IPS DF 6.9 (cell line): ENCODE measurements at regions not wholly inside any gene's neighbourhood (a gene's known extent, or its start where the extent isn't known, plus 50 kb on each side); places are given as distances from the start of the nearest gene placed in this dataset.

Experiments used
- DNase-seq: peaks from one replicate; pipeline ENCODE4 v3.0.0-alpha.2; 2013; ENCODE audit warnings: low read depth, low spot score
- H3K27ac ChIP-seq: one replicate; pipeline ENCODE4 v1.5.1; 2013; ENCODE audit warnings: low read length, control low read depth
- H3K27me3 ChIP-seq: 2 replicates; pipeline ENCODE4 v1.6.1; 2013; ENCODE audit warnings: mild to moderate bottlenecking, low read length; ENCODE audit not compliant: control insufficient read depth, insufficient read depth
- H3K36me3 ChIP-seq: 2 replicates; pipeline ENCODE4 v1.6.1; 2013; ENCODE audit warnings: low read length; ENCODE audit not compliant: control insufficient read depth, insufficient read depth
- H3K4me1 ChIP-seq: 2 replicates; pipeline ENCODE4 v1.6.1; 2013; ENCODE audit warnings: low read length; ENCODE audit not compliant: control insufficient read depth, insufficient read depth
- H3K4me3 ChIP-seq: 2 replicates; pipeline ENCODE4 v1.5.1; 2013; ENCODE audit warnings: mild to moderate bottlenecking, low read length
- H3K9me3 ChIP-seq: 2 replicates; pipeline ENCODE4 v1.6.1; 2013; ENCODE audit warnings: low read length, inconsistent platforms; ENCODE audit not compliant: control insufficient read depth, insufficient read depth
- WGBS: extraction: QIAGEN DNeasy Blood & Tissue Kit; methylation state at CpG from one replicate; pipeline ENCODE4 v1.1.7; 2013; ENCODE audit warnings: mixed read lengths, missing lambda C conversion rate; ENCODE audit not compliant: insufficient read length, insufficient coverage; 5-methylcytosine and 5-hydroxymethylcytosine counted together

DNA sequence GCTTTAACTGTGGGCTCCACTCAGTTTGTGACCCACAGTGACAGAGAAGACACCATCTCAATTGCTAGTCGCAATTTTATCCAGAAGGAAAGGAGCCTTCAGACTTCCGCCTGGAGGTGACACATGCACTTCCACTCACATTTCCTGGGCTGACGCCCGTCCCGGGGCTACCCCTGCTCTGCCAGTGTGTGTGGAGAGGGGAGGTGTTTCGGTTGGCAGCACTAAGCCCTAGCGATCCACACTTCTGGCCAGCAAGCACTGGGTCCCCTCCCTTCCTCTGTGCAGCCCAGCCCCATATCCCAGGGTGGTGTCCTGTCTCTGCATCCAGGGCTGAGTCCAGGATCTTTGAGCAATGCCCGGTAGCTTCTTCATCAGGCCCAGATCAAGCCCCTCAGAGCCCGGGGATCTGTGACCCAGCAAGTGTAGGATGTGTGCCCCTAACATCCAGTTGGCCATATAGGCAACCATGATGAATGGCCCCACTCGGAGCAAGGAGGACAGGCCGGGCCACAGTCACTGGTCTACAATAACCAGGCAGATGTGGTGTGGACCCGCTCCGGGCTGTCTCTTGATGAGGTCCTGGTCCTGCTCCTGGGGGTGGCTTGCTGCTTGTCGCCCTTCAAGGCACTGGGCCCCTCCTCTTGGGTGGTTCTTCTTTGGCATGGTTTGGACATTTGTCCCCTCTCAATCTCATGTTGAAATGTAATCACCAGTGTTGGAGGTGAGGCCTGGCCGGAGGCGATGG is 141.9 kb upstream of the SPACA7 start:
- H3K36me3 ChIP-seq: no peaks in the 10 kb centered on the region

DNA sequence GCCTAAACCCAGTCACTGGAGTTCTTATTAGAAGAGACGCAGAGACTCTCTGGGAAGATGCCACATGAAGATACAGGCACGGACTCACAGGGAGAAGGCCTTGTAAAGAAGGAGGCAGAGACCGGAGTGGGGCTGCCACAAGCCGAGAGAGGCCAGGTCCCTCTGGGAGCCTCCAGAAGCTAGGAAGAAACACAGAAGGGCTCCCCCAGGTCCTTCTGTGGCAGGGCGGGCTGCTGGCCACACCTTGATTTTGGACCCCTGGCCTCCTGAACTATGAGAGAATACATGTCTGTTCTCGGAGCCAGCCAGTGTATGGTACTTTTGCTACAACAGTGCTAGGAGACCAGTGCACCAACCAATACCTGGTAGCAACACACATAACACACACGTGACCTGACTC is 140.1 kb upstream of the SPACA7 start:
- WGBS: no CpG with 5 or more reads among the region's 7 CpGs
- Histone ChIP-seq H3K27me3 (no peaks in the 10 kb centered on the region), H3K4me1 (peaks cover 1% of the 10 kb centered on the region; the same call in 1 of the 2 replicates), H3K4me3 (no peak overlapping the region), H3K9me3 (peaks cover 5% of the 10 kb centered on the region), H3K27ac (no peak overlapping the region), H3K36me3 (no peaks in the 10 kb centered on the region)
- DNase-seq: no peak

More for the DNA sequence above, 141.9 kb upstream of the SPACA7 start:
- Histone ChIP-seq H3K4me3 (no peak overlapping the region), H3K9me3 (peaks cover 5% of the 10 kb centered on the region), H3K4me1 (peaks cover 1% of the 10 kb centered on the region; the same call in 1 of the 2 replicates), H3K27ac (no peak overlapping the region), H3K27me3 (no peaks in the 10 kb centered on the region)
- DNase-seq: no peak
- no CpG with 5 or more reads among the region's 16 CpGs for WGBS

DNA sequence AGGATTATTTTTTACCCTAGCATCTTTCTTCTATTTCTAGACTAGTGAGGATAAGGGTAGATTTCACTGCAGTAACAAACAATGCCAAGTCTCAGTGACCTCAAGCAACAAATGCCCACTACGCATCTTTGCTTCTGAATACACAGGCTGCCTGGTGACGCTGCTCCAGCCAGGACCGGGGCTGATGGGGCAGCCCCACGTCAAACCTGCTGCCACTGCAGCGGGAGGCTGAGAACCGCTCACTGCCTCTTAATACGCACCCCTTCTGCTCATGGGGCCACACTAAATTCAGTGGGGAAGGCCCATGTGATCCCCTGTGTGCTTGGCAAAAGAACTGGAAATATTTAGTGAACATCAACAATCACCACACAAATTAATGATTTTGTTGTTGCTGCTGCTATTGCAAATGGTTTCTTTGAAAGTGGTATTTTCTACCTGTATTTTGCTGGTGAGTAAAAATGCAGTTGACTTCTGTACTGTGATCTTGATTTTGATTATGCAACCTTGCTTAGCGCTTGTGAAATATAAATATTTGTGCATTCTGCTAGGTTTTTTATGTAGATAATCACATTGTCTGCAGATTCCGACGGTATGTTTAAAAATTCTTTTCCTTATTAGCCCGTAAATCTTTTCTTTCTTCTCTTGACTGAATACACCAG is 139.5 kb upstream of the SPACA7 start:
- DNase-seq: no peak
- Histone ChIP-seq H3K27me3 (no peaks in the 10 kb centered on the region), H3K4me1 (peaks cover 1% of the 10 kb centered on the region; the same call in 1 of the 2 replicates), H3K9me3 (peaks cover 5% of the 10 kb centered on the region), H3K36me3 (no peaks in the 10 kb centered on the region), H3K4me3 (no peak overlapping the region), H3K27ac (no peak overlapping the region)
- no CpG with 5 or more reads among the region's 11 CpGs for WGBS

DNA sequence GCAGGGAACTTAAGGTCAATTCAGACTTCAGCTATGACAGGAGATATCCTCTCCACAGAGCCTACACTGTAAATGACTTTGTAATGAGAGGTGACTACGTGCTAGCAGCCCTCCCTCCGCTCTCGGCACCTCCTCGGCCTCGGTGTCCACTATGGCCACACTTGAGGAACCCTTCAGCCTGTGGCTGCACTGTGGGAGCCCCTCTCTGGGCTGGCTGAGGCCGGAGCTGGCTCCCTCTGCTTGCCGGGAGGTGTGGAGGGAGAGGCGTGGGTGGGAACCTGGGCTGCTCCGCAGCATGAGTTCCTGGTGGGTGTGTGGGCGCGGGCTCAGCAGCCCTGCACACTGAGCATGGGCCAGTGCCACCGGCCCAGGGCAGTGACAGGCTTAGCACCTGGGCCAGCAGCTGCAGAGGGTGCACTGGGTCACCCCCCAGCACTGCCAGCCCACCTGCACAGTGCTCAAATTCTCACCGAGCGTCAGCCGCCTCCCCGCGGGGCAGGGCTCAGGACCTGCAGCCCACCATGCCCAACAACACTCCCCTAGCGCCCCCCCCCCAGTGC is 137.6 kb upstream of the SPACA7 start:
- Histone ChIP-seq H3K9me3 (peaks cover 5% of the 10 kb centered on the region), H3K4me3 (no peak overlapping the region), H3K4me1 (no peaks in the 10 kb centered on the region), H3K27me3 (no peaks in the 10 kb centered on the region), H3K27ac (no peak overlapping the region), H3K36me3 (no peaks in the 10 kb centered on the region)
- DNase-seq: no peak
- WGBS: no CpG with 5 or more reads among the region's 18 CpGs

DNA sequence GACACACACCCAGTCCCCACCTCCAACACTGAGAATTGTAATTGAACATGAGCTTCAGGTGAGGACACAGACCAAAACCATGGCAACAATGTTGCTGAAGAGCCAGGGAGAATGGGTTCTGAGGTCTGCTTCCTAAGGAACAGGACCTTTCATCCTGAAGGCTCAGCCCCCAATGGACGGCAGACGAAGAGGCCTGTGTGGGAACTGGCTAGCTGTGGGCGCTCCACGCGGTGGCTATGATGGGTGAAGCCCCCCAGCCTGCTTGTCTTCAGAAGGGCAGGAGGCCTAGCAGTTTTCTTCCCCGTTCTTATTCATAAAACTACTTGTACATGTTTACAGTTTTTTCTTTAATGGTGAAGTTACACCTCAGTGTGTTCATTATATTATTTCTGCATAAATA is 136.1 kb upstream of the SPACA7 start:
- Histone ChIP-seq H3K36me3 (no peaks in the 10 kb centered on the region), H3K27me3 (no peaks in the 10 kb centered on the region)

DNA sequence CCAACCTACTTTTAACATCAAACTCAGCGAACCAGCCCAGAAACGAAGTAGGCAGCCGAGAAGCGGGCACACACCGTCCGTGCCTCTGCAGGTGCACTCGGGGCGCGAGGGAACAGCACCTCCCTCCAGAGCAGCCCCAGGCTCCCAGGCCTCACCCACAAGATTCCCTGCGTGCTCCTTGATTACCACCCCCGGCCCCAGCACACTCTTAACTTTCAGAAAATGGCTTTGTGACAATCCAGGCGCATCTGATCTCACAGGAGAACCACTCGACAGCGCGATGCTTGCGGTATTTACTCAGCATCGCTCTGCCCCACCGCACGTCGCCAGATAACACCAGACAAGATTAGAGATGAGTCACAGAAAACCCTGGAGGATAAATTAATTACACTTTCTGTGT is 134.9 kb upstream of the SPACA7 start:
- no peak overlapping the region for H3K4me3 ChIP-seq
- DNase-seq: no peak
- H3K27ac ChIP-seq: no peak overlapping the region
- H3K36me3 ChIP-seq: no peaks in the 10 kb centered on the region
- H3K9me3 ChIP-seq: peaks cover 5% of the 10 kb centered on the region
- WGBS: no CpG with 5 or more reads among the region's 20 CpGs
- no peaks in the 10 kb centered on the region; the same call in 1 of the 2 replicates for H3K4me1 ChIP-seq
- no peaks in the 10 kb centered on the region for H3K27me3 ChIP-seq

More for the DNA sequence above, 136.1 kb upstream of the SPACA7 start:
- no peaks in the 10 kb centered on the region; the same call in 1 of the 2 replicates for H3K4me1 ChIP-seq
- no peak for DNase-seq
- H3K9me3 ChIP-seq: peaks cover 5% of the 10 kb centered on the region
- H3K4me3 ChIP-seq: no peak overlapping the region
- no peak overlapping the region for H3K27ac ChIP-seq
- no CpG with 5 or more reads among the region's 6 CpGs for WGBS

DNA sequence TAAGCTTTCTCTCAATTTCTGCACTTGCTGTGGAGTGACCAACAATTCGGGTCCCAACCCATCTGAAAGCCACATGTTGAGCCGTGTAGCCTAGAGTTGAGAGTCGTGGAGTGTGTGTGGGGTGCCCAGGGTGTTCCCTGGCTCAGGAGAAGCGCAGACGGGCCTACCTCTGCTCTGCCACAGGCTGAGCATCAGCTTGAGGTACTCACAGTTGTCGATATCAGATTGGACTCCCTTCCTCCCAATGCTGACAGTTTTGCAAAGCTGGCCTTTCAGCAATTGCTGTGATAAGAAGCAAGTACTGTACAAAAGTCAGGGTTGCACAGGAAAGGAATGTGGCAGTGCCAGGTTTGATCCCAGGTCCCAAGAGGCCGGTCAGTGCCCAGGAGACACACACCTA is 133.4 kb upstream of the SPACA7 start:
- DNase-seq: no peak
- no CpG with 5 or more reads among the region's 7 CpGs for WGBS

DNA sequence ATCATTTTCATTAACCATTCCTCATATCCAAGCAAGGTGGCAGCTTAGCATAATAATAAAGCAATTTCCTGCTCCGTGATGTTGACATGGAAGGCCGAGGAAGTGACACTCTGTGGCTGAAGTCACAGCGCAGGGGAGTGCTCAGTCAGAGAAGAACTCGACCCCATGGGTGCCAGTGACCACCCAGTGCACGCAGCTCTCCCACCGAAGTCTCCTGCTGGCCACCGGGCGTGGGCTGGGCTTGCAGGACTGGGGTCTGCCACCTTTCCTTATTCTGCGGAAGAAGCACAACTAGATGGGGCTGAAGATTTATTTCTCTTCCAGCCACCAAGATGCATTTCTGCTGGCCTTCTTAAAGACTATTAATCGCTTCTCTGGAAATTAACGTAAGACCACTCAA is 132.1 kb upstream of the SPACA7 start:
- no peaks in the 10 kb centered on the region for H3K27me3 ChIP-seq
- no peak overlapping the region for H3K27ac ChIP-seq
- no peak for DNase-seq
- no CpG with 5 or more reads among the region's 11 CpGs for WGBS
- H3K9me3 ChIP-seq: no peaks in the 10 kb centered on the region
- H3K36me3 ChIP-seq: no peaks in the 10 kb centered on the region
- no peaks in the 10 kb centered on the region; the same call in 1 of the 2 replicates for H3K4me1 ChIP-seq
- no peak overlapping the region for H3K4me3 ChIP-seq

More for the DNA sequence above, 133.4 kb upstream of the SPACA7 start:
- Histone ChIP-seq H3K9me3 (peaks cover 5% of the 10 kb centered on the region), H3K27ac (no peak overlapping the region), H3K4me3 (no peak overlapping the region), H3K36me3 (no peaks in the 10 kb centered on the region), H3K4me1 (no peaks in the 10 kb centered on the region; the same call in 1 of the 2 replicates), H3K27me3 (no peaks in the 10 kb centered on the region)

DNA sequence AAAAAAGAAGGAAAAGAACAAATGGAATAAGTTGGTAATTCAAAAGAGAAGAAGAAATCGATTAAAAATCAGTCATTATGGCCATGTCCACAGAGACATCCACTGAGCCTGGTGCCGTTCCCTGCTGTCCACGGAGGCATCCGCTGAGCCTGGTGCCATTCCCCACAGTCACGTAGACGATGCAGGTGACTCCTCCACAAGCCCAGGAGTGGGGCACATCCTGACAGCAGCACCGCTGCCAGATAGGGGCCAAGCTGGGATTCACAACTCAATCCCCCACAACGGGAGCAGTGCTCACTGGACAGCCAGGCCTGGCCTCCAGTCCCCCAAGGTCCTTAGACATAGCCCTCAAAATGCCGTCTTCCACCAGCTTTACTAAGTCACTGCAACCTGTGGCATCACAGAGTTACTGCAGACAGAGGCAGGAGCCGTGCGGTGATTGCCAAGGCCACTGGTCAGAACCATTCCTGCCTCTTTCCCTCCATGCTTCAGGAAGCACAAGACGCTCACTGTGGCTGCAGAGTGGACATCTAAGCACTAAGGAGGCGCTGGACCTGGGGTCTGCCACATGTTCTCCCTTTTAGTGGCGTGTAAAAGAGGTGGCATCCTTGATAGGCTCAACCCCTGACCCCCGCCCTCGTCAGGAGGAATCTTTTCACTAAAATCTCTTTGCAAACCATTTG is 131.5 kb upstream of the SPACA7 start:
- no peak for DNase-seq
- H3K27me3 ChIP-seq: no peaks in the 10 kb centered on the region
- H3K36me3 ChIP-seq: no peaks in the 10 kb centered on the region
- H3K27ac ChIP-seq: no peak overlapping the region
- H3K4me3 ChIP-seq: no peak overlapping the region
- no peaks in the 10 kb centered on the region for H3K9me3 ChIP-seq
- no CpG with 5 or more reads among the region's 16 CpGs for WGBS
- H3K4me1 ChIP-seq: no peaks in the 10 kb centered on the region; the same call in 1 of the 2 replicates

DNA sequence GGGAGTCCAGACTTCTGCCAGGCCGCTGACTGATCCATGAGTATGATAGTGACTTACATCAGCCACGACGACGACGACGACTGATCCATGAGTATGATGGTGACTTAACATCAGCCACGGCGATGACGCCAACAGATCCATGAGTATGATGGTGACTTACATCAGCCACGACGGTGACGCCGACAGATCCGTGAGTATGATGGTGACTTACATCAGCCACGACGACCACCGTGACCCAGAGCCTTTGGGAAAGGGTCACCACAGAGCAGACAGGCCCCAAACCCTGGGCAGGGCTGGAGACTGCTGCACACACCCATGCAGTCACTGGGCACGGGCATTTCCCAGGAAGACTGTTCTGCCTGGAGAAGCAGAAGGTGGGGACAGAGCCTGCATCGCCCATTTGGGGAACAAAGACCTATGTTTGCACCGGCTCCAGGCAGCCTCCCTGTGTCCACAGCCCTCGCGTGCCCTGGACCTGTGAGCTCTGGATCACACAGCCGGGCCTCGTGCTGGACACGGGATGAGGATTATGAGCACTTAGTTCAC is 130.9 kb upstream of the SPACA7 start:
- Histone ChIP-seq H3K27ac (no peak overlapping the region), H3K9me3 (no peaks in the 10 kb centered on the region), H3K36me3 (no peaks in the 10 kb centered on the region), H3K4me1 (no peaks in the 10 kb centered on the region; the same call in 1 of the 2 replicates), H3K27me3 (no peaks in the 10 kb centered on the region), H3K4me3 (no peak overlapping the region)
- no peak for DNase-seq
- WGBS: no CpG with 5 or more reads among the region's 25 CpGs
